Common myeloid progenitor, CD34-positive (primary cell): ENCODE measurements at regions not wholly inside any gene's neighbourhood (a gene's known extent, or its start where the extent isn't known, plus 50 kb on each side); places are given as distances from the start of the nearest gene placed in this dataset.

Source experiments
- CTCF ChIA-PET: fragments of 350-600 bp; sonication (Branson Sonifier 250); formaldehyde crosslinking; loops from one replicate; lab custom pipeline; 2021; ENCODE audit warnings: antibody characterized with exemption; lab: Charles Lee
- POLR2A ChIA-PET: fragments of 350-600 bp; sonication (Branson Sonifier 250); formaldehyde crosslinking; loops from one replicate; lab custom pipeline; 2021; ENCODE audit warnings: antibody characterized with exemption; lab: Charles Lee
- DNase-seq, 3 donors: peaks; one replicate each; pipeline versions ENCODE4 v3.0.0 to v3.0.0-alpha.2; 2013
- H3K27ac ChIP-seq, 2 experiments: 1 replicate in 1 of 2; 2 replicates in 1 of 2; pipeline ENCODE4 v1.7.0; 2013; ENCODE audit warnings: inconsistent platforms in 2 of 2, low read length in 2 of 2, mild to moderate bottlenecking in 2 of 2, low read depth in 1 of 2, moderate library complexity in 1 of 2; ENCODE audit not compliant: severe bottlenecking in 2 of 2, insufficient read depth in 1 of 2, poor library complexity in 1 of 2
- H3K27me3 ChIP-seq, 5 experiments: replicated peaks in 2 of 5; 1 replicate in 3 of 5; 2 replicates in 2 of 5; pipeline versions ENCODE4 v1.6.1 to v1.7.0; 2013; ENCODE audit warnings: low read length in 4 of 5, mild to moderate bottlenecking in 2 of 5, moderate library complexity in 2 of 5, inconsistent platforms in 1 of 5; ENCODE audit not compliant: insufficient read depth in 5 of 5, control insufficient read depth in 4 of 5
- H3K36me3 ChIP-seq, 4 experiments: 1 replicate in 2 of 4; 2 replicates in 2 of 4; pipeline versions ENCODE4 v1.6.1 to v1.7.0; 2013; ENCODE audit warnings: low read length in 3 of 4, control low read depth in 1 of 4, mild to moderate bottlenecking in 1 of 4; ENCODE audit not compliant: control insufficient read depth in 4 of 4, insufficient read depth in 4 of 4
- H3K4me1 ChIP-seq, 4 experiments: 1 replicate in 3 of 4; 2 replicates in 1 of 4; pipeline versions ENCODE4 v1.6.1 to v1.7.1; 2013; ENCODE audit warnings: low read length in 3 of 4, mild to moderate bottlenecking in 3 of 4, control low read depth in 1 of 4, inconsistent platforms in 1 of 4, moderate library complexity in 1 of 4; ENCODE audit not compliant: control insufficient read depth in 4 of 4, insufficient read depth in 4 of 4; ENCODE audit errors: control extremely low read depth in 1 of 4
- H3K4me3 ChIP-seq, 7 experiments: 1 replicate in 4 of 7; 2 replicates in 3 of 7; pipeline versions ENCODE4 v1.5.1 to v1.7.0; 2013; ENCODE audit warnings: mild to moderate bottlenecking in 7 of 7, low read length in 6 of 7, moderate library complexity in 6 of 7, inconsistent platforms in 2 of 7, low read depth in 2 of 7, control low read depth in 1 of 7; ENCODE audit not compliant: insufficient read depth in 4 of 7, control insufficient read depth in 1 of 7; ENCODE audit errors: extremely low read depth in 1 of 7
- H3K9me3 ChIP-seq, 5 experiments: 1 replicate in 4 of 5; 2 replicates in 1 of 5; pipeline versions ENCODE4 v1.6.1 to v1.7.1; 2013; ENCODE audit warnings: low read length in 4 of 5, mild to moderate bottlenecking in 2 of 5, inconsistent platforms in 1 of 5, low read depth in 1 of 5, moderate library complexity in 1 of 5; ENCODE audit not compliant: control insufficient read depth in 4 of 5, insufficient read depth in 2 of 5; ENCODE audit errors: control extremely low read depth in 1 of 5
- WGBS: methylation state at CpG from one replicate; pipeline ENCODE4 v1.1.5; 2013; ENCODE audit not compliant: insufficient coverage; 5-methylcytosine and 5-hydroxymethylcytosine counted together

DNA sequence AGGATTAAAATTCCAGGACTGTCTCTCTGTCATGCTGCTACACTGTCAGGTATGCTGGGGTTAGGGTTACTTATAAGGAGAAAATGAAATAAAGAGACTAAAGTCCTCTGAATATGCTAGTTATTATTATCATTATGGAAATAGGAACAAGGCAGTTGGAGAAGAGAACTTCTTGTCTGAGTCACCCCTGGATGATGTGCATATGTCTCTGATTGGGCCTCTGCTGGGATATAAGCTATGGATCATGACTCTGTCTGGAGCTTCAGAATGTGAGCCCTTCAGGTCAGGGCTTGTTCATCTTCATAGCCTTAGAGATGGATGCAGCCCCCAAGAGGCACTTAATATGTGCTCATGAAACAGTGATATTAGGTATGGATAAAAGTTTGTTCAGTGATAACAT lies 569.6 kb downstream of the EPHB1 start:
- no peaks in the 10 kb centered on the region for H3K9me3 ChIP-seq
- no peak overlapping the region for H3K4me3 ChIP-seq
- H3K36me3 ChIP-seq: no peaks in the 10 kb centered on the region
- ChIA-PET POLR2A (no interaction called here), CTCF (no interaction called here)
- H3K27me3 ChIP-seq: peaks cover 0 to 4% (median 0%) of the 10 kb centered on the region in 5 experiments
- DNase-seq: no peak
- no peak overlapping the region for H3K27ac ChIP-seq
- no peaks in the 10 kb centered on the region for H3K4me1 ChIP-seq

DNA sequence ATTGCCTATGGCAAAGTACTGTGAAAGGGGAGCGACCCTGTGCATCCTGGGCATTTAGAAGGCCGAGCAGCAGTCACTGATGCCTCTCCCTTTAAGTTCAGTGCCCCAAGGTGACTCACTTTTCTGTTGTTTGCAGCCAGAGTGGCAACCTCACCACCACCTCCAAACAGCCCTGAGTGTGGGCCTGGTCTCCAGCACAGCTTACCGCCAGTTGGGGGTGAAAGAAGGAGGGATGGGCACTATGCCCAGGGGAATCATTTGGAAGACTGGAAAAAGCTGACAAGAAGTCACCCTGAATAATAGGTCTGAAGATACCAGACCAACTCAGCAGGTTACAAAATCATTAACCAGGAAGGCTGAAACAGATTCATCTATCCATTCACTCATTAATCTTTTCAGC lies 571.8 kb downstream of the EPHB1 start:
- ChIA-PET POLR2A (no interaction called here), CTCF (no interaction called here)
- H3K9me3 ChIP-seq: no peaks in the 10 kb centered on the region
- H3K36me3 ChIP-seq: no peaks in the 10 kb centered on the region
- WGBS: 100% methylated on average over 2 of the region's 3 CpGs
- no peak overlapping the region for H3K27ac ChIP-seq
- no peak overlapping the region for H3K4me3 ChIP-seq
- H3K27me3 ChIP-seq: peaks cover 0 to 2% (median 0%) of the 10 kb centered on the region in 5 experiments
- no peaks in the 10 kb centered on the region for H3K4me1 ChIP-seq
- DNase-seq: no peak

DNA sequence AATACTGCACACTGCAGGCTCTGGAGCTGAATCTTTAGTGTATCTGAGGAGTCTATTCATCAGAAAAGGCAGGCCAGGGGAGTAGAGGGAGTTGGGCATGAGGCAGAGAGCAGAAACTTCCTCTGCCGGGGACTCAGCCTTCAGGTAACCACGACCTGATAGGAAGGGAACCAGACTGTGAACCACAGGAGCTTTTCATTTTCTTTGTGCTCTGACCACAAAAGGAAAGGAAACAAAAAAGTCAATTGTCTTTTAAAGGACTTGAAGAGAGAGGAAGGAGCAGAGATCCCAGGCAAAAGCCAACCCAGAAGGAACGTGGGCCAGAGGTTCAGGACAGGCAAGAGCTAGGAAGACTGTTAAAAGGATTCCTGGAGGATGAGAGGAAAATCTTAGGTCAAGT lies 573.3 kb downstream of the EPHB1 start:
- no peak overlapping the region for H3K4me3 ChIP-seq
- H3K27ac ChIP-seq: no peak overlapping the region
- no peaks in the 10 kb centered on the region for H3K36me3 ChIP-seq
- H3K4me1 ChIP-seq: no peaks in the 10 kb centered on the region
- ChIA-PET CTCF (no interaction called here), POLR2A (no interaction called here)
- H3K9me3 ChIP-seq: no peaks in the 10 kb centered on the region
- 14% methylated on average over 3 of the region's 3 CpGs for WGBS
- DNase-seq: peak in 2 of 3 donors; percentile 4 to 15
- no peaks in the 10 kb centered on the region for H3K27me3 ChIP-seq

DNA sequence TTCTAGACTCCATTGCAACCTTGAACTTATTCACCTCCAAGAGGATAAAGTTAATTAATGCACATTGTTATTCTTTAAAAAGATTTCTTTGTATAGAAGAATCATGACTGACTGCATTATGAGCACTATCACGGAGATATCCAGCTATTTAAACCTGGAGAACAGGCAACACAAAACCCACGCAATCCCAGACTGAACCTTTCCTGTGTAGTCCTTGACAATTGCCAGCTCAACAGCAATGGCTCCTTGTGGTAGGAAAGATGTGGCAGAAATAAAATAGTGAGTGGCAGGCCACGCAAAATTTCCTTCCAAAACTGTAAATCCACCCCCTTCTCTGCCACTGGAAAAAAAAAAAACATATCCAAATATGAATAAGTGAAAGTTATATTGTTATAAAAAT lies 573.7 kb downstream of the EPHB1 start:
- no peaks in the 10 kb centered on the region for H3K36me3 ChIP-seq
- no CpG with 5 or more reads among the region's 3 CpGs for WGBS
- no peak for DNase-seq
- H3K27ac ChIP-seq: no peak overlapping the region
- CTCF ChIA-PET: no interaction called here
- H3K4me3 ChIP-seq: no peak overlapping the region
- no peaks in the 10 kb centered on the region for H3K27me3 ChIP-seq
- POLR2A ChIA-PET: no interaction called here
- no peaks in the 10 kb centered on the region for H3K4me1 ChIP-seq
- no peaks in the 10 kb centered on the region for H3K9me3 ChIP-seq

DNA sequence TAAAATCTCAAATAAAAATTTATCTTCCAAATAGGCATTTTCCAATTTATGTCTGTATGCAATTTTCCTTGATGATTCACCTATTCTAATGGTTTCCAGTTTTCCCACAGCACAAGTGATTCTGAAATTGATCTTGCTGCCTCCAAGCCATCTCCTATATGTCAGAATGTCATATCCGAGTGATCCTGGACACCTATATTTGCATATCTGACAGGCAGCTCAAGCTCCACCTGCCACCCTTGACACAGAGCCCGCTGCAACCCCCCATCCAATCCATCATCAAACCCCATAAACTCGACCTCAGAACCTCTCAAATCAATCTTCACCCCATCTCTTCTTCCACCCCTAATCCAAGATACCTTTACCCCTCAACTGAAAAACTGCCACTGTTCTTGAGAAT lies 579.5 kb downstream of the EPHB1 start:
- no peak for DNase-seq
- Histone ChIP-seq H3K4me3 (no peak overlapping the region), H3K9me3 (no peaks in the 10 kb centered on the region), H3K36me3 (no peaks in the 10 kb centered on the region), H3K27me3 (no peaks in the 10 kb centered on the region), H3K27ac (no peak overlapping the region), H3K4me1 (peaks cover 0 to 8% (median 0%) of the 10 kb centered on the region in 4 experiments)
- ChIA-PET CTCF (no interaction called here), POLR2A (no interaction called here)
- 90% methylated on average over 3 of the region's 3 CpGs for WGBS

DNA sequence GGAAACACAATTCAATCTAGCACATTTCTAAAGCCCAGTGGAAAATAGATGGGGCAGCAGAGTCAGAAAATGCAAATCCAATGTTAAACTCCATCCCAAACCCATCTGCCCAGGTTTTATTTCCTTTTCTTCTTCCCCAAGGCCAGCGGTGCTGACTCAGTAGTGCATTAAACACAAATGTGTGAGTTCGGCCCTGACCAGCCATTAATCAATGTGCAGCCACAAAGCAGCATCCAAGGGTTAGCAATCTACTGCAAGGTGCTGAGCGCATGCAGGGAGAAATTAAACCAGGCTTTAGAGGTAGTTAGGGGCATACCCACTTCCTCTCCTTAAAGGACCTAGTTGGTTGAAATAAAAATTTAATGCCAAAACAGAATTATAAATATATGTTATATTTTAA lies 583.3 kb upstream of the PPP2R3A start:
- H3K4me1 ChIP-seq: peaks cover 0 to 6% (median 0%) of the 10 kb centered on the region in 4 experiments
- H3K9me3 ChIP-seq: no peaks in the 10 kb centered on the region
- no CpG with 5 or more reads among the region's 3 CpGs for WGBS
- ChIA-PET CTCF (no interaction called here), POLR2A (no interaction called here)
- no peak overlapping the region for H3K27ac ChIP-seq
- H3K36me3 ChIP-seq: no peaks in the 10 kb centered on the region
- no peaks in the 10 kb centered on the region for H3K27me3 ChIP-seq
- DNase-seq: no peak
- H3K4me3 ChIP-seq: no peak overlapping the region

DNA sequence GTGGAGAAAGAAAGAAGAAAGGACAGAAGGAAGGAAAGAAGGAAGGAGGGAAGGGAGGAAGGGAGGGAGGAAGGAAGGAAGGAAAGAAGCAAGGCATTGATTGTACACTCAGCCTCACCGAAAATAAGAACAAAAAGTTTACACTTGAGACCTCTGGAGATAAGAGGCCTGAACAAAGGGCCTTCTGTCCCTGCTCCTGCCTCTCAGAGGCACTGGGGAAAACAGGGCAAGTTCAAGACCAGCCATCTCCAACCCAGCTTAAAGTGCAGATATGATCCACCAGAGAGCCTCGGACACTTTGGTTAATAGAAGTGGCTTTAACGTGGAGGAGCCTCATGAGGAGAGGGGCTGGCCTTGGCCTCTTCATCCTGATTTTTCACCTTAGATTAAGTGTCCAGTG lies 582.9 kb upstream of the PPP2R3A start:
- Histone ChIP-seq H3K27me3 (no peaks in the 10 kb centered on the region), H3K9me3 (no peaks in the 10 kb centered on the region), H3K4me1 (peaks cover 0 to 6% (median 0%) of the 10 kb centered on the region in 4 experiments), H3K4me3 (no peak overlapping the region), H3K27ac (no peak overlapping the region), H3K36me3 (no peaks in the 10 kb centered on the region)
- CTCF ChIA-PET: no interaction called here
- POLR2A ChIA-PET: no interaction called here
- no peak for DNase-seq
- 88% methylated on average over 1 of the region's 3 CpGs for WGBS
